GDM1 (cell line): ENCODE measurements at regions not wholly inside any gene's neighbourhood (a gene's known extent, or its start where the extent isn't known, plus 50 kb on each side); places are given as distances from the start of the nearest gene placed in this dataset.

Experiments
- DNase-seq: peaks from one replicate; lab custom pipeline; 2025; lab: John Stamatoyannopoulos, UW

DNA sequence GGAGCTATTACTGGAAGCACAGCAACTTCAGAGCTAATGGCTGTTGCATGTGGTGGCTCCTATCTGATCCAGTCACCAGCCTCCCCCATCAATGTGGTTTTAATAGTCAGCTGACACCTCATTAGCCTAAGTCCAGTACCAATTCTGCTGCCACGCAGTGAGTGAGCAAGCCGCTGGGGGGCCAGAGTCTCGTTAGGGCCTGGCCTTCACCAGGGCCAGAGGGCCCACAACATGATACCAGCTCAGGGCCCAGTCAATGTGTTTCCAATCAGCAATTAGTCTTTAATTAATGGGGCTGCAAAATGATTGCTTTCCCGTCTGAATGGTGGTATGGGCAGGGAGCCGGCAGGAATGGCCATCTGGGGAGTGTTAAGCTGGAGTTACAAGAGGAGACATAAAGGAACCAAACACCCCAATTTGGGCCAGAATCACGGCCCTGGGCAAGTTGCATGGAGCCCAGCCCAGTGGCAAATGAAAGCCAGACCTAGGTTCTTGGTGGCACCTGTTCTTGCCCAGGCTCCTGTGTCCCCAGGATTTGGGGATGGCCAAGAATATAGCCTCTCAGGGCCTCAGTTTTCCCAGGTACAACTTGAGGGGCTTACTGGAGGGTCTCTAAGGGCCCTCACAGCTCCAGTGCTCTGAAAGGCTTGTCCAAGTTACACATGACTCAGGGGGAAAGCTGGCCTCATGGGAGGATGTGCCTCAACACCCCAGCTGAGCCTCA lies 119.2 kb downstream of the EFNB1 start:
- no peak for DNase-seq

DNA sequence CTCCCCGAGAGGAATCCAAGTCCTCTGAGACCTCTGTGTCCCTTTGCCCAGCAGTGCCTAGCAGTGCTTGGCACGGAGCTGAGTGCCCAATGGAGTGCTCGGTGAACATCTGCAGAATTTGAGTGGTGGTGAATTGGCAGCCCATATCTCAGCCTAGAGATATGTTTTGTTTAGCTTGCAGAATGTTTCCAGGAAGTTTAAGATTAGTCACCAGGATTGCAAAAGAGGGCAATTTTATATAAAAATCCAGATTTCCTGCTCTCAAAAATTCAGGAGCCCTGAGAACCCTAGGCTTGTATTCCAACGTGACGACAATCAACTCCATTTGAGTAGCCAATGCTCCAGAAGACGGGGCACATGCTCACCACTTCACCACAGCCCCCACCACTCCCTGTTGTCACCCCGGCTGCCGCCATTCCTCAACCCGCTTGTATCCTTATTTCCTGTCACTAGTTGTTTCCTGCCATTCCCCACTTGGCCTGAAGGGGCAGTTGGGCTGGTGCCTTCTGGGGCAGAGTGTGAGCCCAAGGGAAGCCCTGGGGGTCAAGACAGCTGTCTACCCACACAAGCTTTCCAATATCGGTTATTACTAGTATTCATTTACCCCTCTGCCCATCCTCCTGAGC lies 116.9 kb downstream of the EFNB1 start:
- no peak for DNase-seq

DNA sequence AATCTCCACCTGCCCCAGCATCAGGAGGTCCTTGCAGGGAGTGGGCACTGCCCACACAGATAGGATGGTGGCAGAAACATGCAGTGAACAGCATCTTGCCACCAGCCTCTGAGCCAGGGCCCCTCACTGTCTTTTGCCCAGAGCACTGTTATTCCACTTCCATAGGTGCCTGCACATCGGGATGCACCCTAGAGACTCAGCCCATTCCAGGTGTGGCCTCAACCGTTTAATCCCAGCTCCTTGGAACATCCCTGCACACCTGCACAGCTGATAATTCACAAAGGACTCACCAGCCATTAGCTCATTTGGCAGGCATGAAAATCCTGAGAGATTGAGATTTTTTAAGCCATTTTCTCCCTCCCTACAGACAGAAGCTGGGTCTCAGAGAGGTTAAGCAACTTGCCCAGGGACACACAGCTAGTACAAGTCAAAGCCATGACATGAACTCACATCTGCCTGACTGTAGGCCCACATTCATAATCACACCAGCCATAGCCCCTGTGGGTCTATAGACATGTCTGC lies 116.3 kb downstream of the EFNB1 start:
- no peak for DNase-seq

DNA sequence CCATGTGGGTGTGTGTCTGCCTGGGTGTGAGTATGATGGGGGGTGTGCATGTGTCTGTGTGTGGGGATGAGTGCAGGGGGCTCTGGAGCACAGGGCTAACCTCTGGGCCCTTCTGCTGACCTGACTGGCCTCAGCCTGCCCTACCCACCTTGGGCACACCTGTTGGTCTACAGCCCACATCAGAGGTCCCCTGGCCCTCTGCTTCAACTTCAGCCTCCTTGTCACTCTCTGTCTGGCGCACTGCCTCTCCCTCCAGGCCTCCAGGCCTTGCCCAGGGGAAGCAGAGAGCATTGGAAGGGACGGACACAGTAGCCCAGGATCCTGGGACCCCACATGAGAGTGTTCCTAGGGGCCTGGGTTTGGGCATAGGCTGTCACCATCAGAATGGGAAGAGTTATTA lies 115.4 kb downstream of the EFNB1 start:
- DNase-seq, result no peak

DNA sequence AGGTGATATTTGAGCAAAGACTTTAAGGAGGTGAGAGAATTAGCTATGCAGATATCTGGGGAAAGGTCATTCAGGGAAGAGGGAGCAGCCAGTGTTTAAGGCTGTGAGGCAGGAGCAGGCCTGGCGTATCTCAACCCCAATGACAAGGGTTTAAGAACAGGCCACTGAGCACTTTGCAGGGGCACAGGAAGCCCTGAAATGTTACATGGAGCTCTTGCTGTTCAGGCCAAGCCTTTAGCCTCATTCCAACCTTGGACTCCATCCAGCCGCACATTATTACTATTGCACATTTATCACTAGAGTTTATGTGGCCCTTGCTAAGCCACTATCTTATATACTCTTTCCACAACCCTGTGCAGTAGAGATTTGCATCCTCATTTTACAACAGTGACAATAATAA lies 114.0 kb downstream of the EFNB1 start:
- DNase-seq, result no peak

DNA sequence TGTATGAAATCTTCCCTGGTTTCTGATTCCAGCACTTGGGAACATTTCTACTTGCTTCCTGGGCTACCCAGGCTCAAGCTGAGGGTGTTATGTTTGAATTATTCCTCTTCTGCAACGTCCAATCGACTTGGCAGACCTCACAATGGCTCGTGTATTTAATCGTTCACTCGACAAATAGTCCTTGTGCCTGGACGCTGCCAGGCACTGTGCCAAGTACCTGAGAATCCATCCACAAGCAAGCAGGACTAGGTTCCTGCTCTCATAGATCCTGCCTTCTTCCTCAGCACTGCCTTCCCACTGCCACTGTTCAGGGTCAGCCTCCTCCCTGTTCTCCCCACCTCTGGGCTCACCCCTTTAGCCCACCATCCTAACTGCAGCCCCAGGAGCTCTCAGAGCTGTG lies 113.3 kb downstream of the EFNB1 start:
- DNase-seq, result no peak

DNA sequence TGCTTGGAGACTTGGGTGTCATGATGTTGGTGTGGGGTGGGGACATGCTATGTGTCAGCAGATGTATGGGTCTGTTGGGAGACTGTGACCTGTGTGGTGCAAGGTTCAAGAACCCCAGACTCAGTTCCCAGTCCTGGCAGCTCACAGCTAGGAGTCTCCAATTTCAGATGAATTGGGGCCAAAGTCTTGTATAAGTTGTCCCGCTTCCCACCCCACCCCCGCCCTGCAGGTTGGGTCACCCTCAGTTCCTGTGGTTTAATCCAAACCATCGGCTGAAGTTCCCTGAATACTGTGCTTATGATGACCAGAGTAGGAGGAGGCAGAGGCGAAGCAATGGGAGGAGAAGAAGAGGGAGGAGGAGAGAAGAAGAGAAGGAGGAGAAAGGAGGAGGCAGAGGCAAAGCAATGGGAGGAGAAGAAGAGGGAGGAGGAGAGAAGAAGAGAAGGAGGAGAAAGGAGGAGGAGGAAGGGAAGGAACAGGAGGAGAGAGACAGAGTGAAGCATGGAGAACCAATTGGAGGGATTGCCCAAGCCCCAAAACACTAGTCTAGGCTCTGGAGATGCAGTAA lies 112.6 kb downstream of the EFNB1 start:
- no peak for DNase-seq

DNA sequence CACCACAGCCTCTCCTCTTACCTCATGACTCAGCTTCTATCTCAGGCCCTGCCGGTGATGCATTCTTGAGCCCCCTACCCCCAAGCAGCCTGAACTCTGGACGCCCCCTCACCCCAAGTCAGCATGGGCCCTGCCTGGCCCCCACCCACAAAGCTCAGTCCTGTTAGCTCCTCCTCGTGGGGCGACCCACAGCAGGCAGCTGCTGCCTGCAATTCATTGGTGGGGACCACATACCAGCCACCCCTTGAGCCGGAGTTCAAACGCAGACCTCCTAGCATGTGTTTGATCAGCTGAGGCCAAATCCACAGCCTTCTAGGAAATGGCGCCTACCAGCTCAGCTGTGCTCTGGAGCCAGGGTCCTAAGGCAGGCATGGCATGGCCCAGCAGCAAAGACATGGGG lies 111.8 kb downstream of the EFNB1 start:
- DNase-seq, result no peak

DNA sequence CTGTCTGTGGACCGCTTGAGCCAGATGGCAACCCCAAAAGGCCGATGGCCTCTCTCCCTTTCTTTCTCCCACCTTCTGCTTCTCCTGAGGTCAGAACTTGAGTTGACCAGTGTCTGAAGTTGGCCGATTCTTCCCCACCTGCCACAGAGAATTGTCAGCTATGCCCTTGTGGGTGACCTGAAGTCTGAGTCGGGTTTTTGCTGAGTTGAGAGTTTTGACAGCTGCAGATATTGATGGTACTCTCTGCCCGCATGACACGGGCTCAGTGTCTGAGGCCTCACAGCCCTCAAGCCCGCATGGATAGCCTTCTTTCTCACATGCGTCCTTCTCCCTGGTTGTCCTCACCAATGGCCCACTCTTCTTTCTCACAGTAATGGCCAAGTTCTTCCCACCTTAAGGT lies 111.0 kb downstream of the EFNB1 start:
- no peak for DNase-seq

DNA sequence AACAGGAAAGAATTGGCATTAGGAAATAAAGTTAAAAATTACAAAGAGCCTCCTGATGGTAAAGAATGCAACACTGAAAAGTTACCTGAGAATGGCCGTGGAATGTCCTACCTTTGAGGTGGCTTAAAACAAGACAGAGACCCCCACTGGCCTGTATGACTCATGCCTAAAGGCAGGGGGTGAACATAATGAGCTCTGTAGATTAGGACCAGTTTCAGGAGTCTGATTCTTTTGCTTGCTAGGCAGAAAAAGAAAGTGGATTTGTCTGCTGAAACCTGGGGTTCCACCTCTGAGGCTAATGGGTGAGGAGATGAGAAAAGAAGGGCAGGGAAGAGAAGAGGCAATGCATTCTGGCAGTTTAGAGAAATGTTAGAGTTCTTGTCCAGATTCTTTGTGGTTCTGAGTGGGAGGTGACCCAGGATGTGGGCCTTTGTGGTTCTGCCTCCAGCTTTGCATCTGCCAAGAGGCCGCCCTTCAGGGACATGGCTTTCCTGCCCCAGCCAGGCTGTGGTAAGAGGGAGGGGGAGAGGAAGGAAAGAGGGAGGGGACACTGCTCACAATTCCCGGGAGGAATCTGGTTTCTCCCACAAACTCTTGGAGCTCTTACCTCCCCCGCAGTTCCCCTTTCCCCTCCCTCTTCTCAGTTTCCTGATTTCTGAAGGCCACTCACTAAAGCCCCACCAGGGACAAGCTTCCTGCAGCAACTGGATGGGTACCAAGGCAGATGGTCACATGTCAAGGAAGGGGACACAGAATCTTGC lies 109.6 kb downstream of the EFNB1 start:
- DNase-seq, result no peak

DNA sequence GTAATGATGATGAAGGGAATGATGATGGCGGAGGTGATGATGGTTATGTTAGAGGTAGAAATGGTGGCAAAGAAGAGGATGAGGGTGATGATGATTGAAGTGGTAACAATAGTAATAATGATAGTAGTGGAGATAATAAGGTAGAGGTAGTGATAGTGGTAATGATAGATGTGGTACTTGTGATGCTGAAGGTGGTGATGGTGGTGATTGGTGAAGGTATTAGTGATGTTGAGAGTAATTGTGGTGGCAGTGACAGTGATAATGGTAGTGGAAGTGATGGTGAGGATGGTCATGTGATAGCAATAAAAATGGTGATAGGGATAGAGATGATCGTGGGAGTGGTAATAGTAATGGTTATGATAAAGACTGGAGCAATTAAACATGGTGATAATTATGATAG lies 108.8 kb downstream of the EFNB1 start:
- DNase-seq, result no peak

DNA sequence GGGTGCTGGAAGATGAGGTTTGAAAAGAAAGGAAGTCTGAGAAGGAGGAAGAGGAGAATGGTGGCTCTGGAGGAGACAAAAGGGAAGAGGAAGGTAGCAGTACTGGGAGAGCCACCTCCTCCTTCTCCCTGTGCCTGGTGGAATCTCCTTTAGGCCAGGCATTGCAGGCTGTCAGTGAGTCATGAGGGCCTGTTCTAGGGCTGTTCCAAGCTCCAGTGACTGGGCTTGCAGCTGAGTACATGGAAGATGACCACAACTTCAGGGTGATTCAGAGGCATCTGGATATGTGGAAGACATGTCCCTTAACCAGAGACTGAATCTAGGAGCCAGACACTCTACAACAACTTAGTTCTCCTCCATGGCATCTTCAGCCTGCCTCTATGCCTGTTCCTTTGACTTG lies 107.8 kb downstream of the EFNB1 start:
- no peak for DNase-seq

DNA sequence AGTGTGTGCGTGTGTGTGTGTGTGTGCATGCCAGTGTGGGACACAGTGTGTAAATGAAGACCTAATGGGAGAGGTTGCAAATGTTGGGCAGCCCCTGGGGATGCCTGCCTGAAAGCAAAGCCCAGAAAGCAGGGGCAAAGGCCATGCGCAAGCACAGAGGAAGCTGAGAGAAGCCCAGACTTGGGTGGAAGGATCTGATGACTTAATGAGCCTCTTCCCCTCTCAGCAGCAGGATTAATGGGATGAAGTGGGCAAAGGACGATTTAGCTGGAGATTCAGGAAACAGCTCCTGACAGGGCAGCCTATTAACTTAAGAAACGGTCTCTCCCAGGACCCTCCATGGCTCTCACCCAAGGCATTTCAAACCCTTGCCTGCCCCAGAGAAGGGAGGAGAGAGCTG lies 107.3 kb downstream of the EFNB1 start:
- no peak for DNase-seq

DNA sequence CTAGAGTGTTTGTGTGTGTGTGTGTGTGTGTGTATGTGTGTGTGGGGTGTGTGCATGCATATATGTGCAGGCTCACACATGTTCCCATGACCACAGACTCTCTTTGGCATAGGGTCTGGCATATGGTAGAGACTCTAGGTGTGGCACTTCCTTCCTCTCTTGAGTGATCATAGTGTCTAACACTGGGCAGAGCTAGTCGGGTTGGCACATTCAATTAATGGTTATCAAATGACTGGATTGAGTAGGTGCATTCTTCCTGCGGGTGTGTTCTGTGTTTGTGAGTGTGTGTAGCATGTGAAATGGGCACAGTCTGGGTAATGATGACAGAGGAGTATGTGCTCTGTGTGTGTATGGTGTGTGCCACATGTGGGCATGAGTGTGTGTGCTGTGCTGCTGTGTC lies 106.5 kb downstream of the EFNB1 start:
- DNase-seq, result no peak

DNA sequence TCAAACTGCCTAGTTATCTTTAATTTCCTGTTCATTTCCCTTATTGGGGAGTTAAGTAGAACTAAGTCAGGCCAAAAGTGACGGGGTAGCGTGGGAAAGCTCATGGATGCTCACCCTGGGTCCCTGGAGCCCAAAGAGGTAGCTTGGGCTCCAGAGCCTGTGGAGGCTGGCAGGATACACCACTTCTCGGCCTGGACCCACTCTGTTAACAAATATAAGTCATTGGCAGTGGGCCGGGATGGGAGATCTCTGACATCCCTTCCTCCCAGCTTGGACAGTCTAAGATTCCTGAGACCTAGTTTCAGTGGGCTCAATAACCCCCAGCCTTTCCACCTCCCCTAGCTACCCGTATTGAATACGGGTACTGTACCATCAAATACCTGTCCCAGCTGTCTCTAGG lies 106.1 kb downstream of the EFNB1 start:
- no peak for DNase-seq

DNA sequence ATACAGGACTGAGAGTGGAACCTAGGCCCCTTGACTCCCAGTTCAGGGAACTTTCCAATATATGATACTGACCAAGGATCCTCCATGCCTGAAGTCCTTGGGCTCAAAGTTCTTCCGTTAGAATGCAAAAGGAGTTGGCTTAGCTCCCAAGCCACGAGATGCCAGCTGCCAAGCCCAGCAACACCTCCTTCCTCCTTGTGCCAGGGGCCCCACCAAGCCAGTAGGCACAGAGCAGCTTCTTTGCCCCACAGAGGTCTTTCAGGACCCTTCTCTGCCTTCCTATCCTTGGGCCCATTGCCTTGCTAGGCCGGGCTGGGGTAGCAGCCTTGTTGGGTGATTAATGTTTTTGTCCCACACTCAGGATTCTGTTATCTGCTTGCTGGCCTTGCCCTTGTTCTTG lies 105.6 kb downstream of the EFNB1 start:
- DNase-seq, result no peak

DNA sequence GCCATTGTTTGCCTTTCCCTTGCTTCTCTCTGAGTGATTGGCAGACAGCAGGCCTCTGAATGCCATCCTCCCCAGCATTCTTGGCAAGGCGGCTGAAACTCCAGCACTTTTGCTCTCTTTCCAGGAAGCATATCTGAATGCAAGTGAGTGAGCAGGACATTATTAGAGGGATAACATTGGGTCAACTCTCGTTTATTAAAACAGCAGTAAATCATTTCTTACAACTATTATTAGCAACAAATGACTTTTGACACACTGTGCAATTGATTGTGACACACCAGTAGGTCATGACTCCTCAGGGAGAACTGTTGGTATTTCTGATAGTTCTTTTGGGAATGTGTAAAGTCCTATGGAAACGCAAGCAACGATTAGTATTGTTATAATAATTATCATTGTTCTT lies 103.8 kb downstream of the EFNB1 start:
- DNase-seq, result no peak

DNA sequence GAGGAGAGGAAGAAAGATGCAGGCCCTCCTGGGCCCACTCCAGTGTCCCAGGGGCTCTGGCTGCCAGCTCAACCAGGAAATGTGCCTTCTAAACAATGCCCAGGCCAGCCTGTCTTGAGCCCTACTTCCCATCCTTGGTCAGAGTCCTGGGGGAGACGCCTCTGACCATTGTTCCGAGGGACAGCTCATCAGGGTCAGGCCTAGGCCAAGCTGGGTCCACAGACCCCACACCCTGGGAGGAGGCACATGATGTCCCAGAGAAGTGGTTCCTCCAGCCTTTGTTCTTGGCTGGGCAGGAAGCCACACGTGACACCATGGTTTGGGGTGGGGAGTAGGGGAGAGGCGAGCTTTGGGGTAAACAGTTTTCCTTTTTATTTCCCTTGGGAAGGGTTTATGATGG lies 102.5 kb downstream of the EFNB1 start:
- DNase-seq, result no peak

DNA sequence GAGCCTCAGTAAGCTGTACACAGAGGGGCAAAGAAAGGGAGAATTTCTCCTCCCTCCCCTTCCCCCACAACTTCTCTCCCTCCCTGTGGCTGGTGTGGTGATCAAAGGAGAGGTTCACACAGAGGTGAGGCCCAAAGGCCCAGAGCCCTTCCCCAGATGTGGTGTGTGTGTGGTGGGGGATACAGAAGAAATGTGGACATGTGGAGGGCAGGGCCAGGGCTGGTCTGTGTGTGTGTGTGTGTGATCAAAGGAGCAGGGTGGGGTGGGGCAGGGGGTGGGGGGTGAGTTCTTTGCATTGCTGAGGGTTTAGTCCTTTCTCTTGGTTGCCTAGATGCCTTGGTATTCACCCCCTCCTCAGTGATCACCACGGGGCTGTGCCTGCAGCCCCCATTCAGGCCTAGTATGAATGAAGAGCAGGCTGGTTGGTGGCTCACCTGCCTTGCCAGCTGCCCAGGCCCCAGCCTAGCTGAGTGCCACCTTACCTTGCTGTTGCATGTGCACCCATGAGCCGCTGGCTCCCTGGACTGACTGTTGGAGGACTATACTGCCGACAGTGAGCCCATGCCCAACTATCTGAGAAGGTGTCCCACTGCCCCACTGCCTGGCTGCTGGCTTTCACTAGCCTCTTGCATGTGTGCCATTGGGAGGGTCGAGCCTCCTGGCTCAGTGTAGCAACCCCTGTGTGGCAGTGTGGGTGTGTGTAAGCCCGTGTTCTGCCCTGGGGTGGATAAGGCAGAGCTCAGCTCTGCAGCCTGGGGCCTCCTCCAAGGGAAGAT lies 101.9 kb downstream of the EFNB1 start:
- DNase-seq, result no peak

DNA sequence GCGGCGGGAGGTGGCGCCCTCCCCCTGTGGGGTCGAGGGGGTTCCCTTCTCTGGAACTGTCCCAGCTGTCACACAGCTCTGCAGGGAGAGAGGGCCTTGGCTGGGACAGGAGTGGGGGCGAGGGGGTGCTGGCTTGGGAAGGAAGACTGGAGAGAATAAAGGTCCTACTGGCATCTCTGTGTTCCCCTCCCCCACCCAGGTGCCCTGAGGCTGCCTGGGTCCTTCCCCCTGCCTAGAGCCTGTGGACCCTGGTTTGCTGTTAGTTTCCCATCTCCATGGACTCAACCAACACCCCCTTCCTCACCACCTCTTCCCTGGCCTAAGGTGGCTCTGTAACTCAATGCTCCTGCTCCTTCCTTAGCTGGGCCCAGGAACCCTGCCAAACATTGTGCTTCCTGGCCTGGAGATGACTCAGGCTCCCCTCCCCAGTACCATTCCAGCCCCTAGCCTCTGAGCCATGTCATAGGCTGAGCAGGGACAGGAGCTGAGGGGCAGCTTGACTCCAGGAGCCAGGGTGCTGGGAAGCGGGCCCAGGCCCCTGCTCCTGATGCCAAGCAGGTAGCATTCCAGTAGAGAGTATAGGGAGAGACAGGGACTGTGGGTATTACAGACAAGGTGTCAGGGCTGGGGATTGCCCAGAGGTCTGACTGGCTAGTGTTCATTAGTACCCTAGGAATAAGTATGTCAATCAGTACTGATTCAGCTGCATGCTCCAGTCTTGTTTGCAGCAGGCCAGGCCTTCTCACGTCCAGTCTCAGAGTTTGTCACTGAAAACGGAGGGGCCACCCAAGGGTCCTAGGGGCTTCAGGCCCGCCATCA lies 100.7 kb downstream of the EFNB1 start:
- no peak for DNase-seq

DNA sequence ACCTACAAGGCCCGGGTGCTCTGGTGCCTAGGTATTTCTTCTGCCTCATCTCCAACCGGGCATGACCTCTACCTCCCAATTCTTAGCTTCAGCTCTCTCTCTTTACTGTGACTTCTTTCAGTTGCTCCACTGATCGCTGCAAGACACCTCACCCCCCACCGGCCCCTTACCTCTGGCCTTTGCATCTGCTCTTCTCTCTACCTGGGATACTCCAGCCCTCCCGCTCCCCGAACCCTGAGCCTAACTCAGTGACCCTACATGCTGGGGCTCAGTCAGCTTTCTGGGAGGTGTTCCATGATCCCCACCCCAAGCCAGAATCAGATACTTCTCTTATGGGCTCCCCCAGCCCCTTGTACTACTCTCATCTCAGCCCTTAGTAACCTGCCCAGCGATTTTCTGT lies 99.6 kb downstream of the EFNB1 start:
- DNase-seq, result no peak
